ENCODE measurements at regions not wholly inside any gene's neighbourhood (a gene's known extent, or its start where the extent isn't known, plus 50 kb on each side); places are given as distances from the start of the nearest gene placed in this dataset.

- peak; percentile 11 for DNase-seq (ENCODE audit: low spot score)
- in situ Hi-C loops (cut with MboI; ENCODE audit: low sequenced_read_pairs, unreplicated experiment), result no loop called here
Observed at GRCh38 chr12:34394211-34395055, 372.1 kb downstream of the ALG10 start.

GRCh38 chr12:34395056-34396005 is 373.0 kb downstream of the ALG10 start:
- DNase-seq (ENCODE audit: low spot score), result peak; percentile 14
- in situ Hi-C loops (cut with MboI; ENCODE audit: low sequenced_read_pairs, unreplicated experiment), result no loop called here
- no peak for TF ChIP-seq CTCF (IDR thresholded peaks at IDR 0.05; ENCODE audit: borderline replicate concordance, control extremely low read depth, extremely low read depth, insufficient read depth, missing control alignments)

More at GRCh38 chr12:34394211-34395055, 372.1 kb downstream of the ALG10 start:
- no peak for TF ChIP-seq CTCF (IDR thresholded peaks at IDR 0.05; ENCODE audit: borderline replicate concordance, control extremely low read depth, extremely low read depth, insufficient read depth, missing control alignments)

- in situ Hi-C loops (cut with MboI; ENCODE audit: low sequenced_read_pairs, unreplicated experiment), result no loop called here
- TF ChIP-seq CTCF (IDR thresholded peaks at IDR 0.05; ENCODE audit: borderline replicate concordance, control extremely low read depth, extremely low read depth, insufficient read depth, missing control alignments), result no peak
- peak; percentile 6 for DNase-seq (ENCODE audit: low spot score)
Observed at GRCh38 chr12:34396006-34396860, 373.9 kb downstream of the ALG10 start.

- in situ Hi-C loops (cut with MboI; ENCODE audit: low sequenced_read_pairs, unreplicated experiment), result no loop called here
- no peak for TF ChIP-seq CTCF (IDR thresholded peaks at IDR 0.05; ENCODE audit: borderline replicate concordance, control extremely low read depth, extremely low read depth, insufficient read depth, missing control alignments)
- DNase-seq (ENCODE audit: low spot score), result peak; percentile 4
Observed at GRCh38 chr12:34396861-34397590, 374.7 kb downstream of the ALG10 start.

GRCh38 chr12:34397591-34398365 is 375.5 kb downstream of the ALG10 start:
- TF ChIP-seq CTCF (IDR thresholded peaks at IDR 0.05; ENCODE audit: borderline replicate concordance, control extremely low read depth, extremely low read depth, insufficient read depth, missing control alignments), result no peak
- peak; percentile 6 for DNase-seq (ENCODE audit: low spot score)
- in situ Hi-C loops (cut with MboI; ENCODE audit: low sequenced_read_pairs, unreplicated experiment), result no loop called here
